ENCODE measurements at regions not wholly inside any gene's neighbourhood (a gene's known extent, or its start where the extent isn't known, plus 50 kb on each side); places are given as distances from the start of the nearest gene placed in this dataset.
"Not testable (repeated sequence)": the region's sequence is repeated elsewhere in the genome, so short reads cannot be mapped to it uniquely, and the experiment has no call there.

- WGBS, 2 experiments (ENCODE audit: low coverage in 1 of 2, low lambda C conversion rate in 2 of 2, missing lambda C conversion rate in 2 of 2), result 0 to 4% methylated on average over 1 of the region's 1 CpG
- in situ Hi-C loops (cut with MboI), result no loop called here
- H3K79me2 ChIP-seq (ENCODE audit: insufficient read depth), result no peaks in the 10 kb centered on the region
- no peaks in the 10 kb centered on the region for H3K27me3 ChIP-seq (replicated peaks; ENCODE audit: insufficient read depth)
- peak overlapping the region; percentile 15 for H3K4me2 ChIP-seq (ENCODE audit: unreplicated experiment)
- H2AFZ ChIP-seq, result no peak overlapping the region
- DNase-seq, result peak; percentile 43
- no peak overlapping the region for H3K27ac ChIP-seq
- no peaks in the 10 kb centered on the region for H3K36me3 ChIP-seq (ENCODE audit: low read depth)
- peaks cover 13% of the 10 kb centered on the region; the same call in 1 of the 2 replicates for H3K4me1 ChIP-seq (ENCODE audit: insufficient read depth)
- H3K9ac ChIP-seq, result no peak overlapping the region
- no peak for TF ChIP-seq EZH2 (IDR thresholded peaks at IDR 0.05; ENCODE audit: insufficient read depth, poor library complexity, severe bottlenecking)
- no peak for TF ChIP-seq EZH2phosphoT487 (IDR thresholded peaks at IDR 0.05; ENCODE audit: insufficient read depth, low read depth)
- H3K9me3 ChIP-seq (ENCODE audit: low read depth), result no peaks in the 10 kb centered on the region
- no peaks in the 10 kb centered on the region for H3K9me2 ChIP-seq (ENCODE audit: insufficient read depth)
- H3K4me3 ChIP-seq, result no peak overlapping the region
- H4K20me1 ChIP-seq (ENCODE audit: insufficient read depth), result no peaks in the 10 kb centered on the region
- H3F3A ChIP-seq (ENCODE audit: insufficient read depth), result no peaks in the 10 kb centered on the region
Measured at GRCh38 chr4:85209161-85209560, 242.7 kb upstream of the WDFY3 start.

GRCh38 chr4:85210353-85210752 is 243.9 kb upstream of the WDFY3 start:
- Histone ChIP-seq H3F3A (ENCODE audit: insufficient read depth) (no peaks in the 10 kb centered on the region), H3K79me2 (ENCODE audit: insufficient read depth) (no peaks in the 10 kb centered on the region), H4K20me1 (ENCODE audit: insufficient read depth) (no peaks in the 10 kb centered on the region), H3K36me3 (ENCODE audit: low read depth) (no peaks in the 10 kb centered on the region), H3K4me2 (ENCODE audit: unreplicated experiment) (no peak overlapping the region), H3K4me1 (ENCODE audit: insufficient read depth) (peaks cover 13% of the 10 kb centered on the region; the same call in 1 of the 2 replicates), H3K9me2 (ENCODE audit: insufficient read depth) (no peaks in the 10 kb centered on the region), H3K9me3 (ENCODE audit: low read depth) (no peaks in the 10 kb centered on the region), H3K9ac (no peak overlapping the region), H2AFZ (no peak overlapping the region), H3K27ac (no peak overlapping the region), H3K4me3 (no peak overlapping the region), H3K27me3 (replicated peaks; ENCODE audit: insufficient read depth) (no peaks in the 10 kb centered on the region)
- in situ Hi-C loops (cut with MboI), result no loop called here
- DNase-seq, result peak; percentile 48
- WGBS, 2 experiments (ENCODE audit: low coverage in 1 of 2, low lambda C conversion rate in 2 of 2, missing lambda C conversion rate in 2 of 2), result 12% methylated on average over 3 of the region's 3 CpGs
- TF ChIP-seq EZH2phosphoT487 (IDR thresholded peaks at IDR 0.05; ENCODE audit: insufficient read depth, low read depth) (no peak), EZH2 (IDR thresholded peaks at IDR 0.05; ENCODE audit: insufficient read depth, poor library complexity, severe bottlenecking) (no peak)

GRCh38 chr4:85216571-85216970 is 250.1 kb upstream of the WDFY3 start:
- H3K4me2 ChIP-seq (ENCODE audit: unreplicated experiment); H3K9me2 ChIP-seq (ENCODE audit: insufficient read depth); H3K36me3 ChIP-seq (ENCODE audit: low read depth); H3K4me1 ChIP-seq (ENCODE audit: insufficient read depth); in situ Hi-C loops (cut with MboI); H2AFZ ChIP-seq; H3K9ac ChIP-seq; H4K20me1 ChIP-seq (ENCODE audit: insufficient read depth); H3K79me2 ChIP-seq (ENCODE audit: insufficient read depth); H3K9me3 ChIP-seq (ENCODE audit: low read depth); H3K4me3 ChIP-seq; H3F3A ChIP-seq (ENCODE audit: insufficient read depth); H3K27ac ChIP-seq; DNase-seq; H3K27me3 ChIP-seq (replicated peaks; ENCODE audit: insufficient read depth): not testable (repeated sequence)
- 85 to 87% methylated on average over 7 of the region's 7 CpGs for WGBS, 2 experiments (ENCODE audit: low coverage in 1 of 2, low lambda C conversion rate in 2 of 2, missing lambda C conversion rate in 2 of 2)

GRCh38 chr4:85218756-85219155 is 252.3 kb upstream of the WDFY3 start:
- H3K79me2 ChIP-seq (ENCODE audit: insufficient read depth), result no peaks in the 10 kb centered on the region
- H3K4me1 ChIP-seq (ENCODE audit: insufficient read depth), result no peaks in the 10 kb centered on the region
- H3K27me3 ChIP-seq (replicated peaks; ENCODE audit: insufficient read depth), result 0 out of 2 replicates have a peak, but pooled peaks cover 5% of the 10 kb centered on the region
- H3K9me2 ChIP-seq (ENCODE audit: insufficient read depth), result no peaks in the 10 kb centered on the region
- H3K9ac ChIP-seq, result no peak overlapping the region
- H2AFZ ChIP-seq, result no peak overlapping the region
- WGBS, 2 experiments (ENCODE audit: low coverage in 1 of 2, low lambda C conversion rate in 2 of 2, missing lambda C conversion rate in 2 of 2), result 0 to 3% methylated on average over 1 of the region's 1 CpG
- H3F3A ChIP-seq (ENCODE audit: insufficient read depth), result no peaks in the 10 kb centered on the region
- no peak overlapping the region for H3K4me3 ChIP-seq
- TF ChIP-seq EZH2phosphoT487 (IDR thresholded peaks at IDR 0.05; ENCODE audit: insufficient read depth, low read depth), result no peak
- TF ChIP-seq EZH2 (IDR thresholded peaks at IDR 0.05; ENCODE audit: insufficient read depth, poor library complexity, severe bottlenecking), result no peak
- no peak overlapping the region for H3K4me2 ChIP-seq (ENCODE audit: unreplicated experiment)
- no peaks in the 10 kb centered on the region for H3K9me3 ChIP-seq (ENCODE audit: low read depth)
- no peak overlapping the region for H3K27ac ChIP-seq
- no peaks in the 10 kb centered on the region for H3K36me3 ChIP-seq (ENCODE audit: low read depth)
- H4K20me1 ChIP-seq (ENCODE audit: insufficient read depth), result no peaks in the 10 kb centered on the region
- in situ Hi-C loops (cut with MboI), result no loop called here
- DNase-seq, result no peak

GRCh38 chr4:85221606-85222005 is 253.3 kb upstream of the ARHGAP24 start:
- no peak for TF ChIP-seq EZH2phosphoT487 (IDR thresholded peaks at IDR 0.05; ENCODE audit: insufficient read depth, low read depth)
- no peak for TF ChIP-seq EZH2 (IDR thresholded peaks at IDR 0.05; ENCODE audit: insufficient read depth, poor library complexity, severe bottlenecking)
- 0 out of 2 replicates have a peak, but pooled peaks cover 14% of the 10 kb centered on the region for H3K27me3 ChIP-seq (replicated peaks; ENCODE audit: insufficient read depth)
- H3K79me2 ChIP-seq (ENCODE audit: insufficient read depth), result no peaks in the 10 kb centered on the region
- H3K9me3 ChIP-seq (ENCODE audit: low read depth), result no peaks in the 10 kb centered on the region
- H3K9me2 ChIP-seq (ENCODE audit: insufficient read depth), result no peaks in the 10 kb centered on the region
- H3F3A ChIP-seq (ENCODE audit: insufficient read depth), result no peaks in the 10 kb centered on the region
- H3K4me3 ChIP-seq, result no peak overlapping the region
- H3K27ac ChIP-seq, result no peak overlapping the region
- no peaks in the 10 kb centered on the region for H4K20me1 ChIP-seq (ENCODE audit: insufficient read depth)
- 11 to 12% methylated on average over 2 of the region's 2 CpGs for WGBS, 2 experiments (ENCODE audit: low coverage in 1 of 2, low lambda C conversion rate in 2 of 2, missing lambda C conversion rate in 2 of 2)
- DNase-seq, result no peak
- H2AFZ ChIP-seq, result no peak overlapping the region
- in situ Hi-C loops (cut with MboI), result no loop called here
- no peaks in the 10 kb centered on the region for H3K36me3 ChIP-seq (ENCODE audit: low read depth)
- H3K4me2 ChIP-seq (ENCODE audit: unreplicated experiment), result no peak overlapping the region
- no peak overlapping the region for H3K9ac ChIP-seq
- H3K4me1 ChIP-seq (ENCODE audit: insufficient read depth), result no peaks in the 10 kb centered on the region
